Hepatocyte (in vitro differentiated cells): ENCODE measurements at regions not wholly inside any gene's neighbourhood (a gene's known extent, or its start where the extent isn't known, plus 50 kb on each side); places are given as distances from the start of the nearest gene placed in this dataset.
"Not testable (repeated sequence)": the region's sequence is repeated elsewhere in the genome, so short reads cannot be mapped to it uniquely, and the experiment has no call there.

Experiments
- DNase-seq: peaks from one replicate; pipeline ENCODE4 v3.0.0-alpha.2; 2016; ENCODE audit warnings: low spot score
- H2AFZ ChIP-seq: fragments of 200-600 bp; sonication (generic); 2 replicates; pipeline ENCODE4 v1.6.0; 2016; ENCODE audit warnings: antibody characterized with exemption, mild to moderate bottlenecking
- H3K27ac ChIP-seq: fragments of 200-600 bp; sonication (generic); 2 replicates; pipeline ENCODE4 v1.5.1; 2016; ENCODE audit warnings: mild to moderate bottlenecking
- H3K27me3 ChIP-seq: fragments of 200-600 bp; sonication (generic); 2 replicates; pipeline ENCODE4 v1.6.1; 2016
- H3K36me3 ChIP-seq: fragments of 200-600 bp; sonication (generic); replicated peaks from 2 replicates; pipeline ENCODE4 v1.5.1; 2016; ENCODE audit warnings: low read depth; ENCODE audit not compliant: insufficient read depth
- H3K4me1 ChIP-seq: fragments of 200-600 bp; sonication (generic); 2 replicates; pipeline ENCODE4 v1.5.1; 2016; ENCODE audit warnings: mild to moderate bottlenecking, moderate library complexity; ENCODE audit not compliant: insufficient read depth
- H3K4me2 ChIP-seq: fragments of 200-600 bp; sonication (generic); 2 replicates; pipeline ENCODE4 v1.6.0; 2016
- H3K4me3 ChIP-seq: fragments of 200-600 bp; sonication (generic); 2 replicates; pipeline ENCODE4 v1.5.1; 2016; ENCODE audit warnings: mild to moderate bottlenecking
- H3K79me2 ChIP-seq: fragments of 200-600 bp; sonication (generic); 2 replicates; pipeline ENCODE4 v1.6.0; 2017; ENCODE audit warnings: mild to moderate bottlenecking
- H3K9me2 ChIP-seq: fragments of 200-600 bp; sonication (generic); replicated peaks from 2 replicates; pipeline ENCODE4 v1.6.0; 2017; ENCODE audit warnings: mild to moderate bottlenecking; ENCODE audit not compliant: insufficient read depth
- H3K9me3 ChIP-seq: fragments of 200-600 bp; sonication (generic); 2 replicates; pipeline ENCODE4 v1.5.1; 2016; ENCODE audit warnings: low read depth, mild to moderate bottlenecking
- H4K20me1 ChIP-seq: fragments of 200-600 bp; sonication (generic); 2 replicates; pipeline ENCODE4 v1.6.0; 2016; ENCODE audit warnings: mild to moderate bottlenecking; ENCODE audit not compliant: insufficient read depth, poor library complexity, severe bottlenecking
- EZH2 ChIP-seq: fragments of 200-600 bp; sonication (generic); IDR thresholded peaks from 2 replicates; pipeline ENCODE4 v1.6.1; 2016; ENCODE audit warnings: antibody characterized with exemption, mild to moderate bottlenecking, borderline replicate concordance
- EZH2phosphoT487 ChIP-seq: fragments of 200-600 bp; sonication (generic); IDR thresholded peaks from one replicate; pipeline ENCODE4 v1.6.1; 2018; ENCODE audit warnings: antibody characterized with exemption, mild to moderate bottlenecking, low read depth, moderate library complexity; ENCODE audit not compliant: unreplicated experiment, severe bottlenecking
- WGBS: methylation state at CpG from one replicate; pipeline ENCODE4 v1.1.6; 2016; ENCODE audit warnings: low lambda C conversion rate; ENCODE audit errors: missing lambda C conversion rate; 5-methylcytosine and 5-hydroxymethylcytosine counted together
- TF ChIP-seq, protein P1 (sequence below): fragments of 200-600 bp; sonication (generic); IDR thresholded peaks from 2 replicates; pipeline ENCODE4 v1.5.1; 2016; ENCODE audit warnings: antibody characterized with exemption, mild to moderate bottlenecking; ENCODE audit not compliant: poor library complexity

DNA sequence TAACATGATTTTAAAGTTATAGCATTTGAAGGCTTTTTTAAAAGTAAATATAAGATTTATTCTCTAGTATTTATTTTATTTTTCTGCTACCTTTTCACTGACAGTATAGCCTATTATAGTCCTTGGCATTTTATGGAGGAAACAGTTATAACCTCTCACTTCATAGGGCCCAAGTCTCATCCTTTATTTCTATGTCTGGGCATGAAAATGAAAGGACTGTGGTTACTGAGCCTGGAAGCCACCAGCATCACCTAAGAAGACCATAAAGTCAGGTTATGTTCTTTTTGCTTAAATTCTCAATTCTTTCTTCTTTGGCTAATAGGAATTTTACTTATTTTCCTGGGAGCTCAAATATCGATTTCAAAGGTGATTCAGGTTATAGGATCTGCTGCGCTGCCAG is 494.7 kb upstream of the TECRL start:
- TF ChIP-seq EZH2 (no peak), EZH2phosphoT487 (no peak)
- TF ChIP-seq, protein P1, sequence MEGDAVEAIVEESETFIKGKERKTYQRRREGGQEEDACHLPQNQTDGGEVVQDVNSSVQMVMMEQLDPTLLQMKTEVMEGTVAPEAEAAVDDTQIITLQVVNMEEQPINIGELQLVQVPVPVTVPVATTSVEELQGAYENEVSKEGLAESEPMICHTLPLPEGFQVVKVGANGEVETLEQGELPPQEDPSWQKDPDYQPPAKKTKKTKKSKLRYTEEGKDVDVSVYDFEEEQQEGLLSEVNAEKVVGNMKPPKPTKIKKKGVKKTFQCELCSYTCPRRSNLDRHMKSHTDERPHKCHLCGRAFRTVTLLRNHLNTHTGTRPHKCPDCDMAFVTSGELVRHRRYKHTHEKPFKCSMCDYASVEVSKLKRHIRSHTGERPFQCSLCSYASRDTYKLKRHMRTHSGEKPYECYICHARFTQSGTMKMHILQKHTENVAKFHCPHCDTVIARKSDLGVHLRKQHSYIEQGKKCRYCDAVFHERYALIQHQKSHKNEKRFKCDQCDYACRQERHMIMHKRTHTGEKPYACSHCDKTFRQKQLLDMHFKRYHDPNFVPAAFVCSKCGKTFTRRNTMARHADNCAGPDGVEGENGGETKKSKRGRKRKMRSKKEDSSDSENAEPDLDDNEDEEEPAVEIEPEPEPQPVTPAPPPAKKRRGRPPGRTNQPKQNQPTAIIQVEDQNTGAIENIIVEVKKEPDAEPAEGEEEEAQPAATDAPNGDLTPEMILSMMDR, result no peak
- 87% methylated on average over 2 of the region's 2 CpGs for WGBS

DNA sequence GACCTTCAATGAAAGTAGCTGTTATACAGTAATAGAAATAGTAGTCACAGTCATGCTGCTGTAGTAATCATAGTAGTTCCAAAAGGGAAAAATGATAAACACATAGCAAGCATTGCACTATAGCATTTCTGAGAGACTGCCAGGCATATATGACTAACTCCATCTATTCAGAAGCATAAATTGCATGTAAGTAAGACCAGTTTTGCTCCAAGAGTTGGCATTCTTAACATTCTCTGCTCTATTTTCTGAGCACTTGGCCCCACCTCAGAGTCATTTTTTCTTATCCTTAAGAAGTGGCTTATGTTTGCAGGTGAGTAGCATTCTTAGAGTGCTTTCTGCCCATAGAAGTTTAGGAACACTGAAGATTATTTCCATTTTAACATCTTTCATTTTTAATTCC is 490.3 kb upstream of the TECRL start:
- Histone ChIP-seq H3K9me2 (no peaks in the 10 kb centered on the region), H3K27me3 (no peaks in the 10 kb centered on the region), H3K9me3 (no peaks in the 10 kb centered on the region), H4K20me1 (no peaks in the 10 kb centered on the region), H3K4me3 (no peak overlapping the region), H3K36me3 (no peaks in the 10 kb centered on the region), H3K4me1 (no peaks in the 10 kb centered on the region), H3K79me2 (no peaks in the 10 kb centered on the region), H3K4me2 (no peak overlapping the region), H3K27ac (no peak overlapping the region), H2AFZ (no peak overlapping the region)
- no peak for DNase-seq
- TF ChIP-seq EZH2phosphoT487 (no peak), EZH2 (no peak)
- TF ChIP-seq, protein P1, result no peak

More for the DNA sequence above, 494.7 kb upstream of the TECRL start:
- H3K27ac ChIP-seq, result no peak overlapping the region
- DNase-seq, result no peak
- H3K4me2 ChIP-seq, result no peak overlapping the region
- no peaks in the 10 kb centered on the region for H3K4me1 ChIP-seq
- H3K79me2 ChIP-seq, result no peaks in the 10 kb centered on the region
- H4K20me1 ChIP-seq, result no peaks in the 10 kb centered on the region
- no peaks in the 10 kb centered on the region for H3K36me3 ChIP-seq
- no peak overlapping the region for H2AFZ ChIP-seq
- no peaks in the 10 kb centered on the region for H3K27me3 ChIP-seq
- no peak overlapping the region for H3K4me3 ChIP-seq
- no peaks in the 10 kb centered on the region for H3K9me2 ChIP-seq
- no peaks in the 10 kb centered on the region for H3K9me3 ChIP-seq

GRCh38 chr4:64899030-64899429 is 489.8 kb upstream of the TECRL start:
- H3K27ac ChIP-seq, DNase-seq, H3K27me3 ChIP-seq, H3K36me3 ChIP-seq, H3K9me3 ChIP-seq, H3K4me1 ChIP-seq, H2AFZ ChIP-seq, H3K9me2 ChIP-seq, H3K79me2 ChIP-seq, H3K4me2 ChIP-seq, H3K4me3 ChIP-seq, H4K20me1 ChIP-seq: not testable (repeated sequence)
- WGBS, result 98% methylated on average over 2 of the region's 2 CpGs

GRCh38 chr4:64897683-64898082 is 488.4 kb upstream of the TECRL start:
- H3K27me3 ChIP-seq, result no peaks in the 10 kb centered on the region
- no peaks in the 10 kb centered on the region for H3K9me2 ChIP-seq
- H3K36me3 ChIP-seq, result no peaks in the 10 kb centered on the region
- H2AFZ ChIP-seq, result no peak overlapping the region
- H4K20me1 ChIP-seq, result no peaks in the 10 kb centered on the region
- TF ChIP-seq EZH2phosphoT487, result no peak
- TF ChIP-seq, protein P1, result no peak
- no peak for DNase-seq
- 85% methylated on average over 4 of the region's 4 CpGs for WGBS
- H3K4me1 ChIP-seq, result no peaks in the 10 kb centered on the region
- H3K79me2 ChIP-seq, result no peaks in the 10 kb centered on the region
- no peaks in the 10 kb centered on the region for H3K9me3 ChIP-seq
- no peak overlapping the region for H3K27ac ChIP-seq
- H3K4me2 ChIP-seq, result no peak overlapping the region
- H3K4me3 ChIP-seq, result no peak overlapping the region
